IPS-15b (cell line): ENCODE measurements at regions not wholly inside any gene's neighbourhood (a gene's known extent, or its start where the extent isn't known, plus 50 kb on each side); places are given as distances from the start of the nearest gene placed in this dataset.

Source experiments
- H3K27me3 ChIP-seq: one replicate; pipeline ENCODE4 v1.6.1; 2013; ENCODE audit warnings: low read length; ENCODE audit not compliant: control insufficient read depth, insufficient read depth
- H3K36me3 ChIP-seq: one replicate; pipeline ENCODE4 v1.6.1; 2013; ENCODE audit warnings: low read length; ENCODE audit not compliant: control insufficient read depth, insufficient read depth
- H3K4me1 ChIP-seq: one replicate; pipeline ENCODE4 v1.6.1; 2013; ENCODE audit warnings: mild to moderate bottlenecking, low read length; ENCODE audit not compliant: control insufficient read depth, insufficient read depth
- H3K4me3 ChIP-seq: one replicate; pipeline ENCODE4 v1.5.1; 2013; ENCODE audit warnings: low read depth, low read length
- H3K9ac ChIP-seq: one replicate; pipeline ENCODE4 v1.6.1; 2013; ENCODE audit warnings: low read depth, mild to moderate bottlenecking, low read length
- H3K9me3 ChIP-seq: one replicate; pipeline ENCODE4 v1.6.1; 2013; ENCODE audit warnings: mild to moderate bottlenecking, low read length; ENCODE audit not compliant: control insufficient read depth, insufficient read depth

GRCh38 chr5:143930561-143930960, 118.6 kb downstream of the HMHB1 start:
- Histone ChIP-seq H3K4me3 (no peak overlapping the region), H3K27me3 (no peaks in the 10 kb centered on the region), H3K36me3 (no peaks in the 10 kb centered on the region), H3K9me3 (no peaks in the 10 kb centered on the region), H3K9ac (no peak overlapping the region), H3K4me1 (peaks cover 8% of the 10 kb centered on the region)

- Histone ChIP-seq H3K9me3 (no peaks in the 10 kb centered on the region), H3K36me3 (no peaks in the 10 kb centered on the region), H3K9ac (no peak overlapping the region), H3K27me3 (no peaks in the 10 kb centered on the region), H3K4me1 (peaks cover 8% of the 10 kb centered on the region), H3K4me3 (no peak overlapping the region)
Measured at GRCh38 chr5:143931476-143931875, 119.5 kb downstream of the HMHB1 start.

DNA sequence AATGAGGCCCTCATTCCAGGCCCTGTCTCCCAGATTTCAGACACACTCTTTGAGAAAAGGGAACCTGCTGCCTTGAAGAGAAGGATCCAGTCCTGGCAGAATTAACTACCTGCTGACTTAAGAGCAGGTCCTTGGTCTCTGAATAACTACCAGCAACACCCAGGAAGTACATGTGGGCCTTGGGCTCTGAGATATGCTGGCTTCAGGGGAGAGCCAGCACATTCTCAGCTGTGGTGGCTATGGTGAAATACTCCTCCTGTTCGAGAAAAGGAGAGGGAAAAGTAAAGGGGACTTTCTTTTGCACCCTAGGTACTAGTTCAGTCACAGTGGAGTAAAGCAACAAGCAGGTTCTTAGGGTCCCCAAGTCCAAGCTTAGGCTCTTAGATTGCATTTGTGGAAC, 120.0 kb downstream of the HMHB1 start:
- H3K9ac ChIP-seq = no peak overlapping the region
- no peaks in the 10 kb centered on the region for H3K36me3 ChIP-seq
- H3K4me1 ChIP-seq = peaks cover 8% of the 10 kb centered on the region
- H3K9me3 ChIP-seq = no peaks in the 10 kb centered on the region
- H3K27me3 ChIP-seq = no peaks in the 10 kb centered on the region
- no peak overlapping the region for H3K4me3 ChIP-seq

GRCh38 chr5:143932584-143932983, 120.6 kb downstream of the HMHB1 start:
- Histone ChIP-seq H3K9ac (no peak overlapping the region), H3K9me3 (no peaks in the 10 kb centered on the region), H3K36me3 (no peaks in the 10 kb centered on the region), H3K4me3 (no peak overlapping the region), H3K27me3 (no peaks in the 10 kb centered on the region), H3K4me1 (peaks cover 8% of the 10 kb centered on the region)

DNA sequence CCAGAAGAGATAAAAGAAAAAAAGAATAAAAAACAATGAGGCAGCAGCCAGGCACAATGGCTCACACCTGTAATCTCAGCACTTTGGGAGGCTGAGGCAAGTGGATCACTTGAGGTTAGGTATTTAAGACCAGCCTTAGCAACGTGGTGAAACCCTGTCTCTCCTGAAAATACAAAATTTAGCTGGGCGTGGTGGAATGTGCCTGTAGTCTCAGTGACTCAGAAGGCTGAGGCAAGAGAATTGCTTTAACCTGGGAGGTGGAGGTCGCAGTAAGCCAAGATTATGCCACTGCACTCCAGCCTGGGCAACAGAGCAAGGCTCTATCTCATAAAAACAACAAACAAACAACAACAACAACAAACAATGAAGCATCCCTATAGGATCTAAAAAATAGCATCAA, 121.5 kb downstream of the HMHB1 start:
- no peak overlapping the region for H3K4me3 ChIP-seq
- H3K9ac ChIP-seq = no peak overlapping the region
- no peaks in the 10 kb centered on the region for H3K36me3 ChIP-seq
- H3K9me3 ChIP-seq = no peaks in the 10 kb centered on the region
- peaks cover 8% of the 10 kb centered on the region for H3K4me1 ChIP-seq
- H3K27me3 ChIP-seq = no peaks in the 10 kb centered on the region

DNA sequence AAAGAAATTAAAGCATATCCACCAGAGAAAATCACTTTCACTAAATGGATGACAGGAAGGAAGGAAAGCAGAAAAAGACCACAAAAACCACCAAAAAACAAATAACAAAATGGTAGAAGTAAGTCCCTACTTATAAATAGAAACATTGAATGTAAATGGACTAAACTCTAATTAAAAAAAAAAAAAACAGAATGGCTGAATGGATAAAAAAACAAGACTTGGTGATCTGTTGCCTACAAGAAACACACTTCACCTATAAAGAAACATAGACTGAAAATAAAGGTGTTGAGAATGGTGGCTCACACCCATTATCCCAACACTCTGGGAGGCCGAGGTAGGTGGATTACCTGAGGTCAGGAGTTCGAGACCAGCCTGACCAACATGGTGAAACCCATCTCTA, 122.9 kb downstream of the HMHB1 start:
- no peaks in the 10 kb centered on the region for H3K27me3 ChIP-seq
- no peak overlapping the region for H3K4me3 ChIP-seq
- H3K9ac ChIP-seq = no peak overlapping the region
- H3K4me1 ChIP-seq = peaks cover 5% of the 10 kb centered on the region
- no peaks in the 10 kb centered on the region for H3K9me3 ChIP-seq
- no peaks in the 10 kb centered on the region for H3K36me3 ChIP-seq

DNA sequence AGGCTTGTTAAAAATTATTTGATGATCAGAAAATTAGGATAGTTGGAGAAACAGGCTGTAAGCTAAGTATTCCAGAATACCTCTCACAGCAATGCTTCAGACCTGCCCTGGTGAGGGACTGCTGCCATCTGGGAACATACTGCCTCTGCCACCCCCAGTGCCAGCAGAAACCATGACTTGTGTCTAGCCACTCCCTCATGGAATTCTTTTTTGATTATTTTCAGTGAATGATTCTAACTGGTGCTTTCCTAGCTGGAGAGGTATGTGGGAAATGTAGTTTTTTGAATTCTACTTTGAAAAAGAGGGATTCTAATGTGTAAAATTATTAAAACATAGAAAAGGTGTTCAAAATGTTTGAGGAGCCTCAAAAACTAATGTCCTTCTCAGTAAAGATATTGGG, 126.3 kb downstream of the HMHB1 start:
- H3K36me3 ChIP-seq = no peaks in the 10 kb centered on the region
- no peak overlapping the region for H3K9ac ChIP-seq

GRCh38 chr5:143946837-143947236, 134.9 kb downstream of the HMHB1 start:
- no peak overlapping the region for H3K9ac ChIP-seq
- no peaks in the 10 kb centered on the region for H3K36me3 ChIP-seq
- no peak overlapping the region for H3K4me3 ChIP-seq
- H3K27me3 ChIP-seq = no peaks in the 10 kb centered on the region
- H3K4me1 ChIP-seq = no peaks in the 10 kb centered on the region
- H3K9me3 ChIP-seq = no peaks in the 10 kb centered on the region

More for the DNA sequence above, 126.3 kb downstream of the HMHB1 start:
- Histone ChIP-seq H3K4me1 (no peaks in the 10 kb centered on the region), H3K4me3 (no peak overlapping the region), H3K9me3 (no peaks in the 10 kb centered on the region), H3K27me3 (no peaks in the 10 kb centered on the region)

DNA sequence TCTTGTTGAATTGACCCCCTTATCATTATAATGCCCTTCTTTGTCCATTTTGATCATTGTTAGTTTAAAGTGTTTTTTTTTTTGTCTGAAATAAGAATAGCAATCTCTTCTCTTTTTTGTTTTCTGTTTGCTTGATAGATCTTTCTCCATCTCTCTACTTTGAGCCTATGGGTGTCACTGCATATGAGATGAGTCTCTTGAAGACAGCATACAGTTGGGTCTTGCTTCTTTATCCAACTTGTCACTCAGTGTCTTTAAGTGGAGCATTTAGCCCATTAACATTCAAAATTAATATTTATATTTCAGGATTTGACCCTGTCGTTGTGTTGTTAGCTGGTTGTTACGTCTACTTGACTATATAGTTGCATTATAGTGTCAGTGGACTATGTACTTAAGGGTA, 135.4 kb downstream of the HMHB1 start:
- Histone ChIP-seq H3K4me1 (no peaks in the 10 kb centered on the region), H3K36me3 (no peaks in the 10 kb centered on the region), H3K9ac (no peak overlapping the region), H3K27me3 (no peaks in the 10 kb centered on the region), H3K4me3 (no peak overlapping the region), H3K9me3 (no peaks in the 10 kb centered on the region)

- no peaks in the 10 kb centered on the region for H3K27me3 ChIP-seq
- H3K4me3 ChIP-seq = no peak overlapping the region
- no peaks in the 10 kb centered on the region for H3K9me3 ChIP-seq
- H3K4me1 ChIP-seq = no peaks in the 10 kb centered on the region
- no peaks in the 10 kb centered on the region for H3K36me3 ChIP-seq
- H3K9ac ChIP-seq = no peak overlapping the region
Measured at GRCh38 chr5:143952809-143953208, 140.8 kb downstream of the HMHB1 start.

DNA sequence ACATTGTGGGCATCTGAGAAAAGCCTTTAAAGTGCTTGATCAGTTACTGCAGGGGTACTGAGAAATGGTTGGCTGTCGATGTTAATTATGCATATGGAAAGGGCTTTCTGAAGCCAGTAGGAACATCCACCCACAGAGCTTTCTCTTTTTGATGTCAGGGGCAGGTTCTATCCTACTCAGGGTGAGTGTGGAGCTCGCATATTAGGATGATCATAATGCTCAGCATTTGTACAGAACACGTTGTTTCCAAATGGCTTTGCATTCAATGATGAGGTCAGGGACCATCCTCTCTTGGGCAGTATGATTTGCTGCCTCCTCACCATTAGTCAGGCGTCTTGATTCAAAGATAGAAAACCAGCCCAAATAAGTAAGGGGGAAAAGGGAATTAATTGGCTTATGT, 141.9 kb downstream of the HMHB1 start:
- H3K4me1 ChIP-seq = no peaks in the 10 kb centered on the region
- no peaks in the 10 kb centered on the region for H3K27me3 ChIP-seq
- H3K9ac ChIP-seq = no peak overlapping the region

DNA sequence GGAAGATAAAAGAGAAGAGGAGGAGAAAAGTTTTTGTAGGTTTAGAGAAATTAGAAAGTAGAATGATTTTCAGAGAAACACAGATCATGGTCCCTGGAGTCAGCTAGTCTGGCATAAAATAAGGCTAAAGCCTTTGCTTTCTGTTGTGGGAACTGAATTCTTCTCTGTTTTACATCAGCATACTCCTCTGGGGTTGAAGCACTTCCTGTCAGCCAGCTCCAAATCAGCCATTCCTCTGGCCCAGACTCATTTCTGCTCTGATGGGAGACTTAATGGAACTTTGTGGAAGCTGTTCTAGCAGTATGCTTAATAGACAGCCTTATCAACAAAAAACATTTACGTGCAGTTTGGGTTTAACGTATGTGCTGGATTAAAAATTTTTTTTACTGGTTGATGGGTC, 143.2 kb downstream of the HMHB1 start:
- no peaks in the 10 kb centered on the region for H3K9me3 ChIP-seq
- H3K4me3 ChIP-seq = no peak overlapping the region
- no peaks in the 10 kb centered on the region for H3K4me1 ChIP-seq
- no peaks in the 10 kb centered on the region for H3K27me3 ChIP-seq
- no peaks in the 10 kb centered on the region for H3K36me3 ChIP-seq
- H3K9ac ChIP-seq = no peak overlapping the region

More for the DNA sequence above, 141.9 kb downstream of the HMHB1 start:
- Histone ChIP-seq H3K4me3 (no peak overlapping the region), H3K36me3 (no peaks in the 10 kb centered on the region), H3K9me3 (no peaks in the 10 kb centered on the region)

GRCh38 chr5:143957455-143957854, 145.5 kb downstream of the HMHB1 start:
- H3K9ac ChIP-seq = no peak overlapping the region
- H3K4me3 ChIP-seq = no peak overlapping the region
- H3K4me1 ChIP-seq = no peaks in the 10 kb centered on the region
- no peaks in the 10 kb centered on the region for H3K36me3 ChIP-seq
- no peaks in the 10 kb centered on the region for H3K27me3 ChIP-seq
- no peaks in the 10 kb centered on the region for H3K9me3 ChIP-seq
